ENCODE measurements at regions not wholly inside any gene's neighbourhood (a gene's known extent, or its start where the extent isn't known, plus 50 kb on each side); places are given as distances from the start of the nearest gene placed in this dataset.

DNA sequence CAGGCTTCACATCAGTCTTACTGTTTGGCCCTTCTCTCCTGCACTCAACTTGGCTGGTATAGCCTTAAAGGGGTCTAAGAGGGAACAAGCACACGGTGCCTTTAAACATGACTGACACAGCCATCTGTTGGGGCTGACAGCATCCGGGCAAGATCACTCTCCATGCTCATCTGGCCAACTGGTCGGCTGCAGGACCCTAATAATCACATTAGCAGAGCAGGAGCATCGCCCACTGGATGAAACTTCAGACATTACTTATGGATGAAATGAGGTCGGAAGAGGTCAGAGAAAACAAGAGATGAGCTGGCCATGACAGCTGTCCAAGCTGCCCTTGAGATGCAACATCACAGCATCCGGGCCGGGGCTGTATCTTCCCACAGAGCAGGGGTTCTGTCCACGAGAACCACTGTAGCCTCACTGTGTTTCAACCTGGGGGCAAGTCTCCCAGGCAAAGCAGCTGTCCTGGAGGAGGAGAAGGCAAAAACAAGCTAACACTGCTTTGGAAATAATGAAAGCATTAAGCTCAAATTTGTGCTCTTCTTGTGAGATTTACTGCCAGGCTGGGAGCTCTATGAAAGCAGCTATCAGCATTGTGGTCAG, 94.4 kb upstream of the TTC29 start:
- H3K9me3 Mint-ChIP-seq: no peaks in the 10 kb centered on the region
- DNase-seq (no peak), ATAC-seq (no peak)
- no peak overlapping the region for H3K4me3 Mint-ChIP-seq
- H3K4me1 Mint-ChIP-seq (ENCODE audit: low read depth): no peaks in the 10 kb centered on the region
- no peaks in the 10 kb centered on the region for H3K36me3 Mint-ChIP-seq (ENCODE audit: insufficient read depth)
- peaks cover 21% of the 10 kb centered on the region for H3K27me3 Mint-ChIP-seq (ENCODE audit: low read depth)

GRCh38 chr4:147040874-147041273, 95.2 kb upstream of the TTC29 start:
- no peaks in the 10 kb centered on the region for H3K9me3 Mint-ChIP-seq
- H3K4me1 Mint-ChIP-seq (ENCODE audit: low read depth): no peaks in the 10 kb centered on the region
- no peak for ATAC-seq
- H3K27me3 Mint-ChIP-seq (ENCODE audit: low read depth): peaks cover 20% of the 10 kb centered on the region
- DNase-seq: no peak
- H3K36me3 Mint-ChIP-seq (ENCODE audit: insufficient read depth): no peaks in the 10 kb centered on the region
- H3K4me3 Mint-ChIP-seq: no peak overlapping the region

DNA sequence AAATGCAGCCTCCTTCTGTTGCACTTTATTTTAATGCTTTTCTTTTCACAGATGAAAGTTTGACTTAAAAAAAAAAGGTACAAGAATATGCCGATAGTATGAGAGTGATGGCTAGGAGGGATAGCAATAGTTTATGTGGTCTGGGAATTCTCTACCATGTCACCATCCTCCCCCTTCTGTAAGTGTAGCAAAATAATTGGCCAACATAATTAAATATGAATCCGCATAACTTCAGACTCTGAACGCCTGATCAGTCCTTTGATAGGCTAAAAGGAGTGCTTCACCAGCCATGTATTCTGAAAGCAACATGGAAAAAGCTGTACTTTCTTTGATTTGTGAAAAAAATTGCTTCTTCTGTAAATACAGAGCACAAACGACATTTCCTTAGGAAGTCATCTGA, 95.7 kb upstream of the TTC29 start:
- Mint-ChIP-seq H3K4me3 (no peak overlapping the region), H3K9me3 (no peaks in the 10 kb centered on the region), H3K4me1 (ENCODE audit: low read depth) (no peaks in the 10 kb centered on the region), H3K36me3 (ENCODE audit: insufficient read depth) (no peaks in the 10 kb centered on the region), H3K27me3 (ENCODE audit: low read depth) (peaks cover 19% of the 10 kb centered on the region)
- no peak for ATAC-seq
- DNase-seq: no peak

DNA sequence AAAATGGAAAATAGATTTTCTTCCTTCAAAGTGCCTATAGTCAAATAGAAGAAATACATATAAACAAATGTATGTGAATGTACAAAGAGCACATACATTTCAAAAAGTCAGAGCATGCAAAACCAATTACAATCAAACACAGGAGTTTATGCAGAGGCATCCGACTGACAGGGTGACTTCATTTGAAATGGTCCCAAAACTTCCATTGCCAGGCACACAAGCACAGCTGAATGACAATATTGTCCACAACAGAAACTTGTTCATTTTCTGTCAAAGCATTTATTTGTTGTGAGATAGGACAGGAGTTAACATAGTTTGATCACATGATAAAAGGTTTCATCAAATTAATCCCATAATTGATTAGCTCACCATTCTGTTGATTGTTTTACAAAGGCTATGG, 96.4 kb upstream of the TTC29 start:
- Mint-ChIP-seq H3K27me3 (ENCODE audit: low read depth) (peaks cover 21% of the 10 kb centered on the region), H3K4me1 (ENCODE audit: low read depth) (no peaks in the 10 kb centered on the region), H3K4me3 (no peak overlapping the region), H3K36me3 (ENCODE audit: insufficient read depth) (no peaks in the 10 kb centered on the region), H3K9me3 (no peaks in the 10 kb centered on the region)
- ATAC-seq: no peak
- no peak for DNase-seq

GRCh38 chr4:147044241-147044640, 98.6 kb upstream of the TTC29 start:
- Mint-ChIP-seq H3K4me3 (no peak overlapping the region), H3K27me3 (ENCODE audit: low read depth) (peaks cover 24% of the 10 kb centered on the region), H3K9me3 (no peaks in the 10 kb centered on the region), H3K4me1 (ENCODE audit: low read depth) (no peaks in the 10 kb centered on the region), H3K36me3 (ENCODE audit: insufficient read depth) (no peaks in the 10 kb centered on the region)
- ATAC-seq (no peak), DNase-seq (no peak)

- Mint-ChIP-seq H3K4me3 (no peak overlapping the region), H3K9me3 (no peaks in the 10 kb centered on the region), H3K4me1 (ENCODE audit: low read depth) (no peaks in the 10 kb centered on the region), H3K36me3 (ENCODE audit: insufficient read depth) (no peaks in the 10 kb centered on the region), H3K27me3 (ENCODE audit: low read depth) (peaks cover 32% of the 10 kb centered on the region)
- ATAC-seq: no peak
- no peak for DNase-seq
Measured at GRCh38 chr4:147049946-147050345, 104.3 kb upstream of the TTC29 start.

DNA sequence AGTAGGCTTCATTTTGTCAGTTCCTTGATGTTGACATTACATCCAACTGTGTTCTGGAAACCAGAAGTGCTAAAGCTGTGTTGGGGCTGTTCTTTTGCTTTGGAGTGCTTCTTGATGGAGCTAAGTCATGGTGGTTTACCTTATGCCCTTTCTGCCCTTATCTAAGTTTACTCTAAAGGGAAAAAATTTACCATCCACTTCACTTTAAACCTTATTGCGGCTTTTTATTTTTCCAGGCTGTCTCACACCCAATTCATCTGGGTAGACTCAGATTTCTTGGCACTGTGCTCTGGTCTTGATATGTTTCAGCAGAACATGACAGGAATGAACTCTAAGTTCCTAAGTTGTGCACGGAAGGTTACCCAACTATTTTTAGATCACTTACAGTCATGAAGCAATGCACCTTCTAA, 104.7 kb upstream of the TTC29 start:
- Mint-ChIP-seq H3K4me3 (no peak overlapping the region), H3K36me3 (ENCODE audit: insufficient read depth) (no peaks in the 10 kb centered on the region), H3K9me3 (no peaks in the 10 kb centered on the region), H3K27me3 (ENCODE audit: low read depth) (peaks cover 32% of the 10 kb centered on the region), H3K4me1 (ENCODE audit: low read depth) (no peaks in the 10 kb centered on the region)
- ATAC-seq (no peak), DNase-seq (no peak)

GRCh38 chr4:147052361-147052760, 106.7 kb upstream of the TTC29 start:
- no peaks in the 10 kb centered on the region for H3K9me3 Mint-ChIP-seq
- DNase-seq (no peak), ATAC-seq (no peak)
- no peak overlapping the region for H3K4me3 Mint-ChIP-seq
- peaks cover 6% of the 10 kb centered on the region for H3K4me1 Mint-ChIP-seq (ENCODE audit: low read depth)
- H3K36me3 Mint-ChIP-seq (ENCODE audit: insufficient read depth): no peaks in the 10 kb centered on the region
- H3K27me3 Mint-ChIP-seq (ENCODE audit: low read depth): peaks cover 21% of the 10 kb centered on the region

DNA sequence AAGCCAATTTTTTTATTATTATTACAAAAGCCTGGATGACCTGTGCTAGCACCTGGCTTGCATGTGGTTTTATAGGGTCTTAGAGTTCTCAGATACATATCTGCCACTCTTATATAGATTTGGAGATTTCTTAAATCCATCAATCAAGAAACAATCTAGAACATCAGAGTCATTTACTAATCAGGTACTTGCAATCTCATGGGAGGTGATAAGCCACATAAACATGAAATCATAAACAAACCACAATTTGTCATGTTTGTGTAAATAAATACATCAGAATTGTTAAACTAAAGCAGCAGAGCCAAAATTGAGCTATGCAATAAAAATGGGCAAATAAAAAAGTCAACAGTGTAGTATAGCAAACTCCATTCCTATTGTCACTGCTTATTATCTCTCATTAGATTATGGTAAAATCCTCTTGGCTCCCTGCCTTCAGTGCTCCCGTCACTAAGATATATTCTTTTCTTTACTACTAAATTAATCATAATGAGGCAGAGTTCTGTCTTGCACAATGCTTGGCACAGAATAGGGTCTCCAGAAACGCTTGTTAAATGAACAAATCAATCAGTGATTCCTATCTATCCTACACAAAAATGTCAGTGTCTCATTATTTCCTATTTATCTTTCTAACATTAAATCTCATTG, 108.7 kb upstream of the TTC29 start:
- DNase-seq: no peak

DNA sequence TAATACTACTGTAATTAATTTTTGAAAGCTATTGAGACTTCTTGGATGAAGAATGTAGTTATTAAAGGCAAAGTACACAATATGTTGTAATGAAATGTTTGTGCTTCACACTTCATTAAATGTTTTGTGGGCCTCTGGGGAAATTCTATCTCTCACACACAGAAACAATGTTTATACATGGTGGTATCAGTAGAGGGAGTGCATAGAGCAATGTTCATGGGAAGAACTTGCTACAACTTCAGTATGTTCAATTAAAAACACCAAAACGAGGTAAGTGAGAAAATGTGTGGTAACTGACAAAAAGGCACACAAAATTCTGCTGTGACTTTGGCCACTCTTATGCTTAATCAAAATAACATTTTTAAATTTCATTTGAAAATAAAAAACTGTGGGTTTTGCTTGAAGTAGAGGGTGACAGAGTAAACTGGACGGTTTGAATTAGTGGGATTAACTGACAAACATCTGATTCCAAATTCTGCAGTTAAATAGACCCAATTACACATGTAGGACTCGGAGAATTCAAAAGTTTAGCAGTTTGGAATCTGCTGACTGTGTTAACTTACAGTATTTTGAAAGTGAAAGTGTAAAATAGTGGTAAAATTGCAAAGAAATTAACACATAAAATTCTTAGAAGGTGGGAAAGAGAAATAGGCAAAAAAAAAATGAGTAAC, 111.4 kb upstream of the TTC29 start:
- DNase-seq: no peak
- no peak for ATAC-seq
- H3K9me3 Mint-ChIP-seq: no peaks in the 10 kb centered on the region
- H3K4me1 Mint-ChIP-seq (ENCODE audit: low read depth): peaks cover 10% of the 10 kb centered on the region
- peak overlapping the region; percentile 78 for H3K4me3 Mint-ChIP-seq
- H3K27me3 Mint-ChIP-seq (ENCODE audit: low read depth): peaks cover 2% of the 10 kb centered on the region
- H3K36me3 Mint-ChIP-seq (ENCODE audit: insufficient read depth): no peaks in the 10 kb centered on the region

More for the DNA sequence above, 108.7 kb upstream of the TTC29 start:
- no peak for ATAC-seq
- no peaks in the 10 kb centered on the region for H3K9me3 Mint-ChIP-seq
- H3K4me3 Mint-ChIP-seq: no peak overlapping the region
- H3K36me3 Mint-ChIP-seq (ENCODE audit: insufficient read depth): no peaks in the 10 kb centered on the region
- peaks cover 10% of the 10 kb centered on the region for H3K4me1 Mint-ChIP-seq (ENCODE audit: low read depth)
- H3K27me3 Mint-ChIP-seq (ENCODE audit: low read depth): peaks cover 14% of the 10 kb centered on the region

GRCh38 chr4:147057611-147058190, 112.0 kb upstream of the TTC29 start:
- Mint-ChIP-seq H3K27me3 (ENCODE audit: low read depth) (peaks cover 2% of the 10 kb centered on the region), H3K36me3 (ENCODE audit: insufficient read depth) (no peaks in the 10 kb centered on the region), H3K4me1 (ENCODE audit: low read depth) (peaks cover 10% of the 10 kb centered on the region), H3K4me3 (peak overlapping the region; percentile 78), H3K9me3 (no peaks in the 10 kb centered on the region)
- DNase-seq (no peak), ATAC-seq (no peak)

DNA sequence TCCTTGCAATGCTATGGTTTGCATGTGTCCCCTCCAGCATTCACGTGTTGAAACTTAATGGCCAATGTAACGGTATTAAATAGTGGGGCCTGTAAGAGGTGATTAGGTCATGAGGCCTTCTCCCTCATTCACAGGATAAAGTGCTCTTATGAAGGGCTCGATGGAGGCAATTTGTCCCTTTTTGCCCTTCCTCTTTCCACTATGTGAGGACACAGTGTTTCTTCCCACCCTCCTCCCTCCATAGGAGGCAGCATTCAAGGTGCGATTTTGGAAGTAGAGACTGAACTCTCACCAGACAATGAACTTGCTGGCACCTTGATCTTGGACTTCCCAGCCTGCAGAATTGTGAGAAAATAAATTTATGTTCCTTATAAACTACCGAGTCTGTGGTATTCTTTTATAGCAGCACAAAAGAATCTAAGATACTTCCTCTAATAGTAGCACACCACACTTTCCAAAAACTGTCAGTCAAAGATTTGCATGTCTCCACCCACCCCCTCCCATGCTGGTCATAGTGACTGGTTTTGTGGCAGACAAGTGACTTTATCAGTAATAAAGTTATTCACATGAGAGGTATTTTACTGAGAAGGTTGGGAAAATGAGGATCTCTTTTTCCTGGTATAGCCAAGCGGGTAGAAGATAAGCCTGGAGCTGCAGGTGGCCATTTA, 113.5 kb upstream of the TTC29 start:
- ATAC-seq (no peak), DNase-seq (no peak)
- Mint-ChIP-seq H3K4me3 (no peak overlapping the region), H3K4me1 (ENCODE audit: low read depth) (peaks cover 10% of the 10 kb centered on the region), H3K36me3 (ENCODE audit: insufficient read depth) (no peaks in the 10 kb centered on the region), H3K9me3 (no peaks in the 10 kb centered on the region), H3K27me3 (ENCODE audit: low read depth) (no peaks in the 10 kb centered on the region)

DNA sequence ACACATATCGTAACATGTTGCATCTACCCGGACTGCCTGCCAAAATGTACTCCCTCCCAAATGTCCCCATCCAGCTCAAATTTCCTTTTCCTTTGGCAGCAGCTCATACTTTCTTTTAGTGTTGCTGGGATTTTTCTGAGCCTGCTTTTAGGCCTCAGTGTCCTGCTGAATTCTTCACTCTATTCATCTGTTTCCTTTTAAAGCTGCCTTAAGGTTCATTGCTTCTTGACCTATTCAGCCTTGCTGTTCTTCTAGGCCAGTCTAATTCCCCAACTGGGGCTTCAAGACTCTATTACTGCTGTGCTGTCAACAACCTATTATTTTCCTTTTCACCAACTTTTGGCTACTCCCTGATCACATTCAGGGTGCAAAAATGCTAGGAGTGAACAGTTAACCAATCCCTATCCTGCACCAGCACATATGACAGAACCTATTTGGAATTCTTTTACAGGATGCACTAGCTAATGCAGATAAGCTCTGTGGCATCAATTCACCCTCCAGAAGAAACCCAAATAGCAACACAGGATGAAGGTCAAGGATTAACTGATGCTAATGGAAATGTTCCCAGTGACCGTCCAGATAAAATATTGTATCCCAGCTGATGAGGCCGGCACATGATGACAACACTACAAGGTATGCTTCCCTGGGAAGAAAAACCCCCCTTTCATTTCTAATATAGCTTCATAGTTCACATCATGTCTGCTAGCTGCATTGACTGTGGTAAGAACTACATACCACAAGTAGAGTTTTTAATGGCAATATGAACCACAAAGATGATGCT, 114.7 kb upstream of the TTC29 start:
- DNase-seq: no peak

GRCh38 chr4:147064856-147065255, 119.2 kb upstream of the TTC29 start:
- no peak for ATAC-seq
- H3K4me3 Mint-ChIP-seq: no peak overlapping the region
- no peak for DNase-seq
- H3K4me1 Mint-ChIP-seq (ENCODE audit: low read depth): no peaks in the 10 kb centered on the region
- no peaks in the 10 kb centered on the region for H3K36me3 Mint-ChIP-seq (ENCODE audit: insufficient read depth)
- peaks cover 4% of the 10 kb centered on the region for H3K27me3 Mint-ChIP-seq (ENCODE audit: low read depth)
- H3K9me3 Mint-ChIP-seq: no peaks in the 10 kb centered on the region

More for the DNA sequence above, 114.7 kb upstream of the TTC29 start:
- Mint-ChIP-seq H3K27me3 (ENCODE audit: low read depth) (no peaks in the 10 kb centered on the region), H3K4me1 (ENCODE audit: low read depth) (peaks cover 10% of the 10 kb centered on the region), H3K4me3 (no peak overlapping the region), H3K9me3 (no peaks in the 10 kb centered on the region), H3K36me3 (ENCODE audit: insufficient read depth) (no peaks in the 10 kb centered on the region)
- ATAC-seq: no peak

Measured in activated T-cell treated with anti-CD3 and anti-CD28 coated beads, Interleukin-2, amount 50 U/mL, for 4 hours (primary cell).